NB4 (cell line): ENCODE measurements at regions not wholly inside any gene's neighbourhood (a gene's known extent, or its start where the extent isn't known, plus 50 kb on each side); places are given as distances from the start of the nearest gene placed in this dataset.

Experiments
- CTCF ChIP-seq: IDR thresholded peaks from one replicate; pipeline ENCODE4 v1.5.1; 2012; ENCODE audit warnings: low read depth, low read length
- MAX ChIP-seq: IDR thresholded peaks from 2 replicates; pipeline ENCODE4 v1.6.1; 2011; ENCODE audit warnings: low read depth, low read length
- POLR2A ChIP-seq: IDR thresholded peaks from 2 replicates; pipeline ENCODE4 v1.6.1; 2011; ENCODE audit warnings: mild to moderate bottlenecking; ENCODE audit not compliant: insufficient read length; ENCODE audit errors: extremely low read depth

GRCh38 chr2:21418456-21418855 is 294.7 kb downstream of the TDRD15 start:
- TF ChIP-seq CTCF, result no peak
- no peak for TF ChIP-seq POLR2A
- TF ChIP-seq MAX, result no peak
